Chondrocyte (in vitro differentiated cells): ENCODE measurements at regions not wholly inside any gene's neighbourhood (a gene's known extent, or its start where the extent isn't known, plus 50 kb on each side); places are given as distances from the start of the nearest gene placed in this dataset.
A peak's percentile ranks its signal among the peaks of the same experiment; 100 is the strongest.

Source experiments
- DNase-seq: peaks from one replicate; pipeline ENCODE4 v3.0.0; 2021; ENCODE audit warnings: mixed read lengths, low spot score
- H3K27ac Mint-ChIP-seq: one replicate; pipeline ENCODE4 v1.8.0; 2021; ENCODE audit warnings: mild to moderate bottlenecking, moderate library complexity, mixed read lengths; ENCODE audit not compliant: unreplicated experiment
- H3K27me3 Mint-ChIP-seq: 2 replicates; pipeline ENCODE4 v1.8.0; 2021; ENCODE audit warnings: low read depth, mixed read lengths
- H3K36me3 Mint-ChIP-seq: 2 replicates; pipeline ENCODE4 v1.8.0; 2021; ENCODE audit warnings: low read depth, mixed read lengths
- H3K4me1 Mint-ChIP-seq: 2 replicates; pipeline ENCODE4 v1.8.0; 2021; ENCODE audit warnings: low read depth, mild to moderate bottlenecking, mixed read lengths
- H3K4me3 Mint-ChIP-seq: one replicate; pipeline ENCODE4 v1.8.0; 2021; ENCODE audit warnings: mild to moderate bottlenecking, moderate library complexity, mixed read lengths; ENCODE audit not compliant: unreplicated experiment
- H3K9me3 Mint-ChIP-seq: 2 replicates; pipeline ENCODE4 v1.8.0; 2021; ENCODE audit warnings: low read depth, mixed read lengths
- TF ChIP-seq, protein P1 (sequence below): fragments of 200-600 bp; sonication (generic); IDR thresholded peaks from 2 replicates; pipeline ENCODE4 v1.5.0; 2021; ENCODE audit warnings: antibody characterized with exemption, mild to moderate bottlenecking, moderate library complexity

DNA sequence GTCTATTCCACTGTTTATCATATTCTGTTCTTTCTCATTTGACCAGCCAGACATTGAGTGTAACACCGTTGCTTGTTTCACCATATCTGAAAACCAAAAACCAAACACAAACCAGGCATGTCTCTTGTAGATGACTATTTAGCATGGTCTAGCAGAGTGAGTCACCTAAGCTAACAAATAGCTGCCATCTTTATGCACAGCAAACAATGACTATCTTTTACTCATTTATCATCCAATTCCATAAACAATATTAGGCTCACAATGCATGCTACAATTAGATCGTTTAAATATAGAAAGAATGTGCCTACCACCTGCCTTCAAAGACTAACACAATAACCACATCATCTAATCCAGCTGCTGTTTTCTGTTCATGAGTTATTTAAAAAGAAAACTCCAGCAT is 495.4 kb downstream of the PCDH19 start:
- no peaks in the 10 kb centered on the region for H3K9me3 Mint-ChIP-seq
- H3K27ac Mint-ChIP-seq, result no peak overlapping the region
- peaks cover 2% of the 10 kb centered on the region for H3K27me3 Mint-ChIP-seq
- no peaks in the 10 kb centered on the region for H3K4me1 Mint-ChIP-seq
- no peak for DNase-seq
- H3K36me3 Mint-ChIP-seq, result no peaks in the 10 kb centered on the region
- H3K4me3 Mint-ChIP-seq, result no peak overlapping the region
- TF ChIP-seq, protein P1, sequence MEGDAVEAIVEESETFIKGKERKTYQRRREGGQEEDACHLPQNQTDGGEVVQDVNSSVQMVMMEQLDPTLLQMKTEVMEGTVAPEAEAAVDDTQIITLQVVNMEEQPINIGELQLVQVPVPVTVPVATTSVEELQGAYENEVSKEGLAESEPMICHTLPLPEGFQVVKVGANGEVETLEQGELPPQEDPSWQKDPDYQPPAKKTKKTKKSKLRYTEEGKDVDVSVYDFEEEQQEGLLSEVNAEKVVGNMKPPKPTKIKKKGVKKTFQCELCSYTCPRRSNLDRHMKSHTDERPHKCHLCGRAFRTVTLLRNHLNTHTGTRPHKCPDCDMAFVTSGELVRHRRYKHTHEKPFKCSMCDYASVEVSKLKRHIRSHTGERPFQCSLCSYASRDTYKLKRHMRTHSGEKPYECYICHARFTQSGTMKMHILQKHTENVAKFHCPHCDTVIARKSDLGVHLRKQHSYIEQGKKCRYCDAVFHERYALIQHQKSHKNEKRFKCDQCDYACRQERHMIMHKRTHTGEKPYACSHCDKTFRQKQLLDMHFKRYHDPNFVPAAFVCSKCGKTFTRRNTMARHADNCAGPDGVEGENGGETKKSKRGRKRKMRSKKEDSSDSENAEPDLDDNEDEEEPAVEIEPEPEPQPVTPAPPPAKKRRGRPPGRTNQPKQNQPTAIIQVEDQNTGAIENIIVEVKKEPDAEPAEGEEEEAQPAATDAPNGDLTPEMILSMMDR, result no peak

DNA sequence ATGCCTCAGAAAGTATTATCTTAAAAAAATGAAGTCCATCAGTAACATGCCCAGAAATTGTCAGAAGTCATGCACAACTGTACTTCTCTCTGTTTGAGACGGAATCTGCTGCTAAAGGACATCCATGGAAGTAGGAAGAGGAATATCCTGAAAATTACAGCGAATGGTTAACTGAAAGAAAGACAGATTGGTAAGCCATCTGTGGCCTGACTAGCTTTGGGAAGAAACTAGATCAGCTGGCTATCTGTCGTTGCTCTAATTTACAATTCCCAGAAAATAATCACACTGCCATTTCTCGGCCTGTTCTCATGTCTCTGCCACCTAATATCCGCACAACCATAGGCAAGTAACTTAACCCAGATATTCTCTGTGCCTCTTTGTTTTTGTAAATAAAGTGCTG is 496.5 kb downstream of the PCDH19 start:
- Mint-ChIP-seq H3K27ac (no peak overlapping the region), H3K4me1 (no peaks in the 10 kb centered on the region)

DNA sequence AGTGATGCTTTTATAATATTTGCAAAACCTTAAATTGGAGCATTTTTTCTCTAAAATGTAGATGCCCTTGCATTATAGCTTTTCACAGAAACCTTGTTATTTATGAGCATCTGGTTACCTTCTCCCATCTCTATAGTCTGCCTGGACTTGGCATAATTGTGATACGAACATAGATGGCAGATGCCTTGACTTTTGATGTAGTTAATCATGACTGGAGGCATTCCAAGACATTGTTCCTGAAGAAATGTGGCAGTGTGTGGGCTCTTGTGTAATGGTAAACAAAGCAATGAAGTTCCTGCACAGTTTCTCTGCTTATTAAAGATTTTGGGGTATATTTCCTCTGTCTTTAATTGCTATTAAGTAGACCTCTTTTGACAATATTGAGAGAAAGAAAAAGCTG is 500.1 kb downstream of the PCDH19 start:
- Mint-ChIP-seq H3K36me3 (no peaks in the 10 kb centered on the region), H3K4me1 (no peaks in the 10 kb centered on the region), H3K4me3 (no peak overlapping the region), H3K27me3 (peaks cover 2% of the 10 kb centered on the region), H3K27ac (no peak overlapping the region), H3K9me3 (no peaks in the 10 kb centered on the region)
- TF ChIP-seq, protein P1, result no peak
- DNase-seq, result no peak

More for the DNA sequence above, 496.5 kb downstream of the PCDH19 start:
- TF ChIP-seq, protein P1, result no peak
- Mint-ChIP-seq H3K4me3 (no peak overlapping the region), H3K9me3 (no peaks in the 10 kb centered on the region), H3K36me3 (no peaks in the 10 kb centered on the region), H3K27me3 (peaks cover 2% of the 10 kb centered on the region)
- DNase-seq, result no peak

DNA sequence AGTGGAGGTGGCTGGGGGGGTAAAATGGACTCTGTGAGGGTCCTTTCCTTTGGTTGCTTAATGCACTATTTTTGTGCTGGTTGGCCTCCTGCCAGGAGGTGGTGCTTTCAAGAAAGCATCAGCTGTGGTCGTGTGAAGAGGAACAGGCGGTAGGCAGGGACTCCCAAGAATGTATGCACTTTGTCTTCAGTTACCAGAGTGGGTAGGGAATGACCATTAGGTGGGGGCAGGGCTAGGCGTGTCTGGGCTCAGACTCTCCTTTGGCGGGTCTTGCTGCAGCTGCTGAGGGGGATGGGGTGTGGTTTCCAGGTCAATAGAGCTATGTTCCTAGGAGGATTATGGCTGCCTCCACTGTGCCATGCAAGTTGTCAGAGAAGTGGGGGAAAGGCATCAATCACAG is 509.0 kb downstream of the PCDH19 start:
- TF ChIP-seq, protein P1, result no peak
- DNase-seq, result no peak
- no peak overlapping the region for H3K27ac Mint-ChIP-seq
- no peak overlapping the region for H3K4me3 Mint-ChIP-seq
- H3K36me3 Mint-ChIP-seq, result no peaks in the 10 kb centered on the region
- H3K27me3 Mint-ChIP-seq, result no peaks in the 10 kb centered on the region
- peaks cover 17% of the 10 kb centered on the region for H3K9me3 Mint-ChIP-seq
- H3K4me1 Mint-ChIP-seq, result no peaks in the 10 kb centered on the region

DNA sequence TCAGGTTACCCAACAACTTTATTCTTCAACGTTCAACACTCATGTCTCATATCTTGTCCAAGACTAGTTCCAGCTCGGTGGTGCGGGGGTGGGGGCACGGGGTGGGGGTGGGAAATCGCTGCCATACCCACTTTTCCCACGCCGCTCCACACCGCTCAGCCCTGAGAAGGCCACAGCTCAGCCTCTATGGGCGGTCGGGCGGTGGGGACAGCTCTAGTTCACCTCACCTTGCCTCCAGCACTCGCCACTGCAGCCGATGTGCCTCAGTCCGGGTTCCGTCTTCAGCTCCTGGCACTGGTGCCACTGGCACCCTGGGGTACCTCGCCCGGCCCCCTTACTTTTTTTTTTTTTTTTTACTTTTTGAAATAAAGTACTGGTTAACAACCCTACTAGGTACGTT is 522.2 kb downstream of the PCDH19 start:
- Mint-ChIP-seq H3K27ac (no peak overlapping the region), H3K4me3 (no peak overlapping the region), H3K27me3 (peaks cover 2% of the 10 kb centered on the region), H3K36me3 (no peaks in the 10 kb centered on the region), H3K4me1 (no peaks in the 10 kb centered on the region), H3K9me3 (peaks cover 15% of the 10 kb centered on the region)
- TF ChIP-seq, protein P1, result no peak
- DNase-seq, result peak; percentile 74
